ENCODE measurements at regions not wholly inside any gene's neighbourhood (a gene's known extent, or its start where the extent isn't known, plus 50 kb on each side); places are given as distances from the start of the nearest gene placed in this dataset.

GRCh38 chr6:11439876-11440275, 97.7 kb upstream of the TMEM170B start:
- TF ChIP-seq PPARA (CRISPR knock-in tag; IDR thresholded peaks at IDR 0.05; ENCODE audit: borderline replicate concordance) (no peak), PATZ1 (CRISPR knock-in tag; IDR thresholded peaks at IDR 0.05; ENCODE audit: borderline replicate concordance) (no peak), CREB5 (CRISPR knock-in tag; IDR thresholded peaks at IDR 0.05; ENCODE audit: low read depth) (no peak), ESRRG (CRISPR knock-in tag; IDR thresholded peaks at IDR 0.05) (no peak), ZFP3 (CRISPR knock-in tag; IDR thresholded peaks at IDR 0.05) (no peak), ZNF8 (CRISPR knock-in tag; IDR thresholded peaks at IDR 0.05) (no peak), CSDC2 (CRISPR knock-in tag; IDR thresholded peaks at IDR 0.05) (no peak), ZFP30 (CRISPR knock-in tag; IDR thresholded peaks at IDR 0.05) (no peak), SNAI2 (CRISPR knock-in tag; IDR thresholded peaks at IDR 0.05) (no peak), BACH2 (CRISPR knock-in tag; IDR thresholded peaks at IDR 0.05; ENCODE audit: borderline replicate concordance) (no peak), ARNTL (CRISPR knock-in tag; IDR thresholded peaks at IDR 0.05; ENCODE audit: borderline replicate concordance, low read depth) (no peak), ZC3H10 (CRISPR knock-in tag; IDR thresholded peaks at IDR 0.05) (no peak), ZNF565 (CRISPR knock-in tag; conservative IDR thresholded peaks at IDR 0.05; ENCODE audit: low read depth) (no peak), OSR1 (CRISPR knock-in tag; IDR thresholded peaks at IDR 0.05) (no peak)
